HCT116 (cell line): ENCODE measurements at regions not wholly inside any gene's neighbourhood (a gene's known extent, or its start where the extent isn't known, plus 50 kb on each side); places are given as distances from the start of the nearest gene placed in this dataset.
A peak's percentile ranks its signal among the peaks of the same experiment; 100 is the strongest.

Source experiments
- ATAC-seq: fragments of 200-7000 bp; cut with Tn5 transposase; 2 replicates; pipeline ENCODE4 v1.9.1; 2020; ENCODE audit warnings: mild to moderate bottlenecking, moderate library complexity
- BruUV-seq: library from RNA; stranded (reverse); fragments of 400-500 nt; replicated peaks from 2 replicates; lab custom pipeline; 2021; lab: Mats Ljungman, UMichigan
- CTCF ChIA-PET: fragments of 300-600 bp; sonication (Branson Sonifier 250); formaldehyde crosslinking; loops from one replicate; lab custom pipeline; 2021; ENCODE audit warnings: antibody characterized with exemption; lab: Charles Lee
- POLR2A ChIA-PET: fragments of 300-600, 350-600 bp; sonication (Branson Sonifier 250); formaldehyde crosslinking; loops from one replicate; lab custom pipeline; 2021; ENCODE audit warnings: antibody characterized with exemption; lab: Charles Lee
- RAD21 ChIA-PET, 2 experiments: fragments of 300-600 bp; sonication (Branson Sonifier 250); formaldehyde crosslinking; loops; one replicate each; lab custom pipeline; 2023; ENCODE audit warnings: low total read pairs in 2 of 2; ENCODE audit not compliant: uncharacterized antibody in 2 of 2, unreplicated experiment in 2 of 2, low non-redundant PET in 1 of 2; lab: Charles Lee
- DNase-seq: peaks from one replicate; pipeline ENCODE4 v3.0.0-alpha.2; 2010; ENCODE audit warnings: low read depth, low spot score
- H2AFZ ChIP-seq: fragments of 200-600 bp; shearing (Covaris generic), sonication (generic); 2 replicates; pipeline ENCODE4 v1.6.1; 2017; ENCODE audit warnings: low read depth, mixed run types, mixed read lengths, antibody characterized with exemption, low read length; ENCODE audit not compliant: poor library complexity, severe bottlenecking
- H3K27ac ChIP-seq: 2 replicates; pipeline ENCODE4 v1.5.1; 2012; ENCODE audit warnings: low read depth, low read length
- H3K27me3 ChIP-seq: fragments of 200-600 bp; sonication (generic); 2 replicates; pipeline ENCODE4 v1.6.1; 2016; ENCODE audit warnings: mixed run types, low read length, mixed read lengths; ENCODE audit not compliant: insufficient read depth
- H3K36me3 ChIP-seq, 2 experiments: fragments of 200-500 bp in 1 of 2; fragments of 200-600 bp in 1 of 2; sonication (Bioruptor generic) in 1 of 2; sonication (generic) in 1 of 2; 2 replicates each; pipeline versions ENCODE4 v1.5.1 to v1.6.1; 2014 to 2016; ENCODE audit warnings: low read length in 2 of 2, inconsistent platforms in 1 of 2, mixed read lengths in 1 of 2, mixed run types in 1 of 2; ENCODE audit not compliant: insufficient read depth in 2 of 2, control insufficient read depth in 1 of 2
- H3K4me1 ChIP-seq, 2 experiments: fragments of 200-600 bp in 1 of 2; sonication (generic) in 1 of 2; 2 replicates each; pipeline versions ENCODE4 v1.5.1 to v1.6.1; 2012 to 2017; ENCODE audit warnings: low read length in 2 of 2, inconsistent platforms in 1 of 2, mild to moderate bottlenecking in 1 of 2, mixed read lengths in 1 of 2, mixed run types in 1 of 2, moderate library complexity in 1 of 2; ENCODE audit not compliant: insufficient read depth in 2 of 2, control insufficient read depth in 1 of 2
- H3K4me2 ChIP-seq: fragments of 200-600 bp; sonication (generic); 2 replicates; pipeline ENCODE4 v1.6.1; 2017; ENCODE audit warnings: mixed run types, low read length, mixed read lengths
- H3K4me3 ChIP-seq, 2 experiments: fragments of 200-600 bp in 1 of 2; sonication (generic) in 1 of 2; replicated peaks in 1 of 2; 2 replicates each; pipeline ENCODE4 v1.5.1; 2011 to 2016; ENCODE audit warnings: low read length in 2 of 2, control low read depth in 1 of 2, low read depth in 1 of 2, mild to moderate bottlenecking in 1 of 2, mixed read lengths in 1 of 2, mixed run types in 1 of 2
- H3K79me2 ChIP-seq: fragments of 200-600 bp; sonication (generic); 2 replicates; pipeline ENCODE4 v1.6.1; 2017; ENCODE audit warnings: mild to moderate bottlenecking, mixed run types, low read length, moderate library complexity, mixed read lengths; ENCODE audit not compliant: insufficient read depth
- H3K9ac ChIP-seq: fragments of 200-600 bp; sonication (generic); 2 replicates; pipeline ENCODE4 v1.6.1; 2016; ENCODE audit warnings: low read length, mixed read lengths
- H3K9me2 ChIP-seq: fragments of 200-600 bp; sonication (generic), shearing (Covaris generic); 2 replicates; pipeline ENCODE4 v1.6.1; 2017; ENCODE audit warnings: mixed run types, mild to moderate bottlenecking, moderate library complexity; ENCODE audit not compliant: insufficient read depth
- H3K9me3 ChIP-seq, 2 experiments: fragments of 200-500 bp in 1 of 2; fragments of 200-600 bp in 1 of 2; sonication (Bioruptor generic) in 1 of 2; sonication (generic) in 1 of 2; 2 replicates each; pipeline ENCODE4 v1.6.1; 2014 to 2017; ENCODE audit warnings: low read length in 2 of 2, mixed read lengths in 2 of 2, inconsistent platforms in 1 of 2, low read depth in 1 of 2, mild to moderate bottlenecking in 1 of 2, mixed run types in 1 of 2, moderate library complexity in 1 of 2; ENCODE audit not compliant: control insufficient read depth in 1 of 2, insufficient read depth in 1 of 2
- H4K20me1 ChIP-seq: fragments of 200-600 bp; sonication (generic), shearing (Covaris generic); 2 replicates; pipeline ENCODE4 v1.6.1; 2017; ENCODE audit warnings: mixed run types, mild to moderate bottlenecking, moderate library complexity; ENCODE audit not compliant: insufficient read depth
- ATF3 ChIP-seq: IDR thresholded peaks from 2 replicates; pipeline ENCODE4 v1.6.1; 2012
- CTCF ChIP-seq, 3 experiments: fragments of 200-600 bp in 1 of 3; sonication (generic) in 1 of 3; IDR thresholded peaks in 2 of 3; conservative IDR thresholded peaks in 1 of 3; 2 replicates each; pipeline ENCODE4 v1.5.1; 2012 to 2017; ENCODE audit warnings: low read depth in 2 of 3, low read length in 2 of 3, antibody characterized with exemption in 1 of 3, borderline replicate concordance in 1 of 3, control low read depth in 1 of 3, mild to moderate bottlenecking in 1 of 3, mixed read lengths in 1 of 3, mixed run types in 1 of 3, moderate library complexity in 1 of 3; ENCODE audit not compliant: insufficient read depth in 1 of 3
- FOSL1 ChIP-seq: IDR thresholded peaks from 2 replicates; pipeline ENCODE4 v1.6.1; 2012; ENCODE audit warnings: low read depth
- POLR2A ChIP-seq: IDR thresholded peaks from 2 replicates; pipeline ENCODE4 v1.7.0; 2011; ENCODE audit warnings: borderline replicate concordance; ENCODE audit not compliant: insufficient read depth, insufficient read length; ENCODE audit errors: extremely low read depth
- POLR2AphosphoS5 ChIP-seq: IDR thresholded peaks from 2 replicates; pipeline ENCODE4 v1.6.1; 2011; ENCODE audit warnings: mild to moderate bottlenecking, low read depth, low read length, moderate library complexity
- RAD21 ChIP-seq: IDR thresholded peaks from 2 replicates; pipeline ENCODE4 v1.6.1; 2012; ENCODE audit warnings: low read depth, mild to moderate bottlenecking
- YY1 ChIP-seq: IDR thresholded peaks from 2 replicates; pipeline ENCODE4 v1.6.1; 2011; ENCODE audit warnings: low read length, low read depth, moderate library complexity, mild to moderate bottlenecking; ENCODE audit not compliant: insufficient replicate concordance; ENCODE audit errors: extremely low read depth
- ZBTB33 ChIP-seq: IDR thresholded peaks from 2 replicates; pipeline ENCODE4 v1.6.1; 2011; ENCODE audit warnings: mild to moderate bottlenecking, low read length, moderate library complexity; ENCODE audit not compliant: insufficient replicate concordance; ENCODE audit errors: extremely low read depth
- intact Hi-C: fragments of 100-400 bp; cut with micrococcal nuclease; formaldehyde crosslinking; loops from 2 replicates; pipeline ENCODE4 v1.10.0; 2022

- Histone ChIP-seq H3K27ac (no peak overlapping the region), H3K4me3 (no peak overlapping the region), H3K9ac (no peak overlapping the region), H3K9me2 (no peaks in the 10 kb centered on the region), H3K4me1 (no peaks in the 10 kb centered on the region), H3K79me2 (no peaks in the 10 kb centered on the region), H3K4me2 (no peak overlapping the region), H2AFZ (no peak overlapping the region), H3K27me3 (no peaks in the 10 kb centered on the region), H3K9me3 (no peaks in the 10 kb centered on the region), H4K20me1 (no peaks in the 10 kb centered on the region), H3K36me3 (no peaks in the 10 kb centered on the region)
- RAD21 ChIA-PET = no interaction called here
- CTCF ChIA-PET = interaction anchor here (1.4 kb wide), 1 partner anchor 543 kb away, joined by 4 read pairs; no protein-coding TSS in a partner anchor
- DNase-seq (no peak), ATAC-seq (no peak)
- TF ChIP-seq POLR2AphosphoS5 (no peak), ZBTB33 (no peak), ATF3 (no peak), FOSL1 (no peak), YY1 (no peak)
- no TSS peak for BruUV-seq
- POLR2A ChIA-PET = no interaction called here
- intact Hi-C loops = loop anchor here (10.0 kb wide), 1 partner anchor 535 kb away; no protein-coding TSS in a partner anchor
Measured at GRCh38 chr21:17929510-17929909, 110.4 kb upstream of the C21orf91 start.

GRCh38 chr21:17925899-17926298, 106.7 kb upstream of the C21orf91 start:
- BruUV-seq = no TSS peak
- H3K79me2 ChIP-seq = no peaks in the 10 kb centered on the region

More at GRCh38 chr21:17925899-17926298, 106.7 kb upstream of the C21orf91 start:
- no peaks in the 10 kb centered on the region for H3K36me3 ChIP-seq
- H3K27ac ChIP-seq = no peak overlapping the region
- RAD21 ChIA-PET = no interaction called here
- no peaks in the 10 kb centered on the region for H3K9me3 ChIP-seq
- POLR2A ChIA-PET = no interaction called here
- H3K9me2 ChIP-seq = no peaks in the 10 kb centered on the region
- H3K4me2 ChIP-seq = no peak overlapping the region
- peak; percentile 21; the same call in 1 of the 2 replicates for TF ChIP-seq RAD21
- no peak for TF ChIP-seq POLR2A
- peak in 2 of 3 experiments; percentile 44 to 49; a peak in 4 of 6 replicates for TF ChIP-seq CTCF (IDR thresholded peaks at IDR 0.05 in 2 of 3, conservative IDR thresholded peaks at IDR 0.05 in 1 of 3; ENCODE audit: borderline replicate concordance in 1 of 3, insufficient read depth in 1 of 3, low read depth in 2 of 3, low read length in 2 of 3)
- no peaks in the 10 kb centered on the region; the same call in 1 of the 2 replicates for H3K27me3 ChIP-seq
- intact Hi-C loops = loop anchor here (1.0 to 10.0 kb wide), 2 partner anchors 247 to 531 kb away; no protein-coding TSS in a partner anchor
- no peaks in the 10 kb centered on the region for H3K4me1 ChIP-seq
- no peak for ATAC-seq
- H3K9ac ChIP-seq = no peak overlapping the region
- DNase-seq = no peak
- H3K4me3 ChIP-seq = no peak overlapping the region
- H4K20me1 ChIP-seq = no peaks in the 10 kb centered on the region
- CTCF ChIA-PET = interaction anchor here (0.6 to 3.0 kb wide), 10 partner anchors 9 to 315 kb away, joined by 3 to 19 read pairs (median 6); no protein-coding TSS in a partner anchor
- H2AFZ ChIP-seq = no peak overlapping the region
